IMR-90 (cell line): ENCODE measurements at regions not wholly inside any gene's neighbourhood (a gene's known extent, or its start where the extent isn't known, plus 50 kb on each side); places are given as distances from the start of the nearest gene placed in this dataset.

ENCODE experiments used
- ATAC-seq: fragments of 200-7000 bp; cut with Tn5 transposase; 2 replicates; pipeline ENCODE4 v1.9.1; 2020; ENCODE audit warnings: low read depth, mild to moderate bottlenecking, moderate library complexity
- BruUV-seq: library from RNA; stranded (reverse); fragments of 400-500 nt; replicated peaks from 2 replicates; lab custom pipeline; 2021; lab: Mats Ljungman, UMichigan
- CTCF ChIA-PET: fragments of 300-600 bp; formaldehyde crosslinking; extraction: SDS; loops from one replicate; lab custom pipeline; 2021; ENCODE audit warnings: antibody characterized with exemption; lab: Yijun Ruan, JAX
- POLR2A ChIA-PET: fragments of 300-600 bp; sonication (Branson Sonifier 250); formaldehyde crosslinking; loops from one replicate; lab custom pipeline; 2022; ENCODE audit warnings: antibody characterized with exemption; ENCODE audit not compliant: unreplicated experiment; lab: Charles Lee
- DNase-seq: peaks from one replicate; pipeline ENCODE4 v3.0.0; 2013
- H2AFZ ChIP-seq: replicated peaks from 2 replicates; pipeline ENCODE3; 2013; ENCODE audit warnings: low read length, mild to moderate bottlenecking; ENCODE audit not compliant: poor library complexity
- H2AK5ac ChIP-seq: 2 replicates; pipeline ENCODE4 v1.6.1; 2013; ENCODE audit warnings: low read depth, low read length, inconsistent platforms
- H2AK9ac ChIP-seq: replicated peaks from 2 replicates; pipeline ENCODE3; 2013; ENCODE audit warnings: mild to moderate bottlenecking, low read depth, low read length, moderate library complexity; ENCODE audit not compliant: poor library complexity
- H2BK120ac ChIP-seq: 2 replicates; pipeline ENCODE4 v1.6.1; 2013; ENCODE audit warnings: low read depth, low read length, inconsistent platforms
- H2BK15ac ChIP-seq: 3 replicates; pipeline ENCODE4 v1.6.1; 2013; ENCODE audit warnings: low read depth, low read length, inconsistent platforms
- H2BK20ac ChIP-seq: 2 replicates; pipeline ENCODE4 v1.6.1; 2013; ENCODE audit warnings: low read depth, mild to moderate bottlenecking, inconsistent platforms, low read length, moderate library complexity
- H2BK5ac ChIP-seq: 2 replicates; pipeline ENCODE4 v1.6.1; 2013; ENCODE audit warnings: mild to moderate bottlenecking, low read depth, low read length, inconsistent platforms; ENCODE audit not compliant: poor library complexity, severe bottlenecking
- H3K14ac ChIP-seq: replicated peaks from 2 replicates; pipeline ENCODE4 v1.6.1; 2013; ENCODE audit warnings: low read depth, low read length, inconsistent platforms
- H3K18ac ChIP-seq: 2 replicates; pipeline ENCODE4 v1.6.1; 2013; ENCODE audit warnings: low read depth, low read length, control low read depth
- H3K23ac ChIP-seq: 2 replicates; pipeline ENCODE4 v1.6.1; 2013; ENCODE audit warnings: low read depth, low read length, inconsistent platforms
- H3K27ac ChIP-seq: 2 replicates; pipeline ENCODE4 v1.5.1; 2013; ENCODE audit warnings: mild to moderate bottlenecking, control low read depth, low read length; ENCODE audit not compliant: insufficient read depth
- H3K27me3 ChIP-seq: 2 replicates; pipeline ENCODE4 v1.6.1; 2013; ENCODE audit warnings: low read length; ENCODE audit not compliant: control insufficient read depth, insufficient read depth
- H3K36me3 ChIP-seq: 2 replicates; pipeline ENCODE4 v1.6.1; 2013; ENCODE audit warnings: low read length, mixed read lengths; ENCODE audit not compliant: control insufficient read depth, insufficient read depth
- H3K4ac ChIP-seq: 2 replicates; pipeline ENCODE4 v1.6.1; 2013; ENCODE audit warnings: low read depth, low read length, inconsistent platforms
- H3K4me1 ChIP-seq: 2 replicates; pipeline ENCODE4 v1.6.1; 2013; ENCODE audit warnings: low read length, mixed read lengths; ENCODE audit not compliant: control insufficient read depth, insufficient read depth
- H3K4me2 ChIP-seq: 2 replicates; pipeline ENCODE4 v1.6.1; 2013; ENCODE audit warnings: low read depth, mild to moderate bottlenecking, control low read depth, low read length, moderate library complexity
- H3K4me3 ChIP-seq: 2 replicates; pipeline ENCODE4 v1.5.1; 2013; ENCODE audit warnings: low read depth, mild to moderate bottlenecking, control low read depth, low read length, moderate library complexity; ENCODE audit not compliant: insufficient read depth
- H3K56ac ChIP-seq: 2 replicates; pipeline ENCODE4 v1.6.1; 2013; ENCODE audit warnings: low read length, inconsistent platforms; ENCODE audit not compliant: insufficient read depth; ENCODE audit errors: extremely low read depth
- H3K79me1 ChIP-seq, 2 experiments: 2 replicates each; pipeline ENCODE4 v1.6.1; 2013; ENCODE audit warnings: low read length in 2 of 2, inconsistent platforms in 1 of 2, low read depth in 1 of 2
- H3K9ac ChIP-seq: 2 replicates; pipeline ENCODE4 v1.6.1; 2013; ENCODE audit warnings: low read depth, low read length, control low read depth
- H3K9me1 ChIP-seq: 2 replicates; pipeline ENCODE4 v1.6.1; 2013; ENCODE audit warnings: low read length, inconsistent platforms; ENCODE audit not compliant: insufficient read depth
- H3K9me3 ChIP-seq: 2 replicates; pipeline ENCODE4 v1.6.1; 2013; ENCODE audit warnings: low read length; ENCODE audit not compliant: control insufficient read depth, insufficient read depth
- H4K20me1 ChIP-seq: 2 replicates; pipeline ENCODE4 v1.6.1; 2013; ENCODE audit warnings: low read length, inconsistent platforms; ENCODE audit not compliant: insufficient read depth
- H4K5ac ChIP-seq: 2 replicates; pipeline ENCODE4 v1.6.1; 2013; ENCODE audit warnings: mild to moderate bottlenecking, low read depth, low read length, control low read depth
- H4K8ac ChIP-seq, 2 experiments: 2 replicates each; pipeline ENCODE4 v1.6.1; 2013; ENCODE audit warnings: low read depth in 2 of 2, low read length in 2 of 2, control low read depth in 1 of 2, inconsistent platforms in 1 of 2
- H4K91ac ChIP-seq: 2 replicates; pipeline ENCODE4 v1.6.1; 2013; ENCODE audit warnings: low read depth, low read length, inconsistent platforms; ENCODE audit not compliant: insufficient read depth
- BHLHE40 ChIP-seq: fragments of 150-350 bp; IDR thresholded peaks from 2 replicates; pipeline ENCODE4 v1.6.1; 2016; ENCODE audit warnings: mild to moderate bottlenecking, low read depth, low read length
- MAFK ChIP-seq: IDR thresholded peaks from 2 replicates; pipeline ENCODE4 v1.6.1; 2012; ENCODE audit warnings: low read depth, low read length, improper control_type of control experiment
- MAZ ChIP-seq: IDR thresholded peaks from 2 replicates; pipeline ENCODE4 v1.6.1; 2012; ENCODE audit warnings: low read depth, mild to moderate bottlenecking, low read length, improper control_type of control experiment, moderate library complexity, borderline replicate concordance
- MXI1 ChIP-seq: IDR thresholded peaks from 2 replicates; pipeline ENCODE4 v1.6.1; 2012; ENCODE audit warnings: low read depth, mild to moderate bottlenecking, low read length, moderate library complexity, borderline replicate concordance
- WGBS, 2 experiments: methylation state at CpG; one replicate each; pipeline versions ENCODE4 v1.1.5 to v1.1.7; 2013; ENCODE audit warnings: missing lambda C conversion rate in 2 of 2; ENCODE audit not compliant: insufficient read length in 1 of 2; ENCODE audit errors: extremely low coverage in 2 of 2; 5-methylcytosine and 5-hydroxymethylcytosine counted together
- dilution Hi-C: fragments of 300-500 bp; cut with HindIII; formaldehyde crosslinking; loops from one replicate; pipeline ENCODE4 v1.14.3; 2018; ENCODE audit warnings: low sequenced_read_pairs; ENCODE audit not compliant: unreplicated experiment
- in situ Hi-C: fragments of 300-500 bp; cut with MboI; formaldehyde crosslinking; loops from 3 replicates; pipeline ENCODE4 v1.14.3; 2019; ENCODE audit warnings: low sequenced_read_pairs, inconsistent platforms, mixed read lengths
- intact Hi-C: fragments of 100-400 bp; cut with micrococcal nuclease; formaldehyde crosslinking; loops from 2 replicates; pipeline ENCODE4 v1.10.0; 2022
- TF ChIP-seq, protein P1 (sequence below): conservative IDR thresholded peaks from 2 replicates; pipeline ENCODE4 v1.5.1; 2012; ENCODE audit warnings: mild to moderate bottlenecking, low read depth, low read length, improper control_type of control experiment

DNA sequence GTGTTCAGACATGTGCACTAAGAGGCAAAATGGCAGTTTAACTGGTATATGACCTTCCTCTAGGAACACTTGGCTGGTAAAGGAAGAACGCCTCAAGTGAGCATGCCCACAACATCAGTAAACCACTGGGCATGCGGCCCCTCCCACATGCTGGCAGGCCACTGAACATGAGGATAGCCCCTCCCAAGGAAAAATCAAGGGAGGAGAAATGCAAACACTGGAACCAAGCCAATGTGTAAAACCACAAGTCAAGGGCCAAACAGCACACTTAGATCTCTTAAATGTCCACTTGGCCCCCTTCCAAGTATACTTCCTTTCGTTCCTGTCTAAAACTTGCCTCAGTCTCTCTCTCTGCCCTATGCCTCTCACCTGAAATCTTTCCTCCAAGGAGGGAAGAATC lies 980.8 kb downstream of the TSN start:
- Histone ChIP-seq H4K20me1 (no peaks in the 10 kb centered on the region), H3K4ac (no peak overlapping the region), H2BK20ac (no peak overlapping the region), H4K5ac (no peak overlapping the region), H4K8ac (no peak overlapping the region), H2AK5ac (no peak overlapping the region), H4K91ac (no peak overlapping the region), H3K9me3 (peaks cover 12% of the 10 kb centered on the region), H3K36me3 (no peaks in the 10 kb centered on the region), H3K23ac (no peak overlapping the region), H3K4me3 (no peak overlapping the region), H3K79me1 (no peaks in the 10 kb centered on the region), H2BK120ac (no peak overlapping the region), H3K9ac (no peak overlapping the region), H3K56ac (no peak overlapping the region), H3K14ac (no peak overlapping the region), H3K27ac (no peak overlapping the region), H2AK9ac (no peak overlapping the region), H3K4me2 (no peak overlapping the region), H3K4me1 (no peaks in the 10 kb centered on the region), H2AFZ (no peak overlapping the region), H3K27me3 (no peaks in the 10 kb centered on the region), H2BK15ac (no peak overlapping the region), H3K9me1 (no peaks in the 10 kb centered on the region), H2BK5ac (no peak overlapping the region), H3K18ac (no peak overlapping the region)
- CTCF ChIA-PET, result no interaction called here
- no peak for TF ChIP-seq BHLHE40
- no peak for TF ChIP-seq MAZ
- TF ChIP-seq MXI1, result no peak
- TF ChIP-seq, protein P1, sequence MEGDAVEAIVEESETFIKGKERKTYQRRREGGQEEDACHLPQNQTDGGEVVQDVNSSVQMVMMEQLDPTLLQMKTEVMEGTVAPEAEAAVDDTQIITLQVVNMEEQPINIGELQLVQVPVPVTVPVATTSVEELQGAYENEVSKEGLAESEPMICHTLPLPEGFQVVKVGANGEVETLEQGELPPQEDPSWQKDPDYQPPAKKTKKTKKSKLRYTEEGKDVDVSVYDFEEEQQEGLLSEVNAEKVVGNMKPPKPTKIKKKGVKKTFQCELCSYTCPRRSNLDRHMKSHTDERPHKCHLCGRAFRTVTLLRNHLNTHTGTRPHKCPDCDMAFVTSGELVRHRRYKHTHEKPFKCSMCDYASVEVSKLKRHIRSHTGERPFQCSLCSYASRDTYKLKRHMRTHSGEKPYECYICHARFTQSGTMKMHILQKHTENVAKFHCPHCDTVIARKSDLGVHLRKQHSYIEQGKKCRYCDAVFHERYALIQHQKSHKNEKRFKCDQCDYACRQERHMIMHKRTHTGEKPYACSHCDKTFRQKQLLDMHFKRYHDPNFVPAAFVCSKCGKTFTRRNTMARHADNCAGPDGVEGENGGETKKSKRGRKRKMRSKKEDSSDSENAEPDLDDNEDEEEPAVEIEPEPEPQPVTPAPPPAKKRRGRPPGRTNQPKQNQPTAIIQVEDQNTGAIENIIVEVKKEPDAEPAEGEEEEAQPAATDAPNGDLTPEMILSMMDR, result no peak
- TF ChIP-seq MAFK, result no peak
- intact Hi-C loops, result no loop called here
- in situ Hi-C loops, result no loop called here
- ATAC-seq (no peak), DNase-seq (no peak)
- no CpG with 5 or more reads among the region's 3 CpGs for WGBS, 2 experiments
- BruUV-seq, result no TSS peak
- POLR2A ChIA-PET, result no interaction called here
- dilution Hi-C loops, result no loop called here
